NCI-H526 (cell line): ENCODE measurements at regions not wholly inside any gene's neighbourhood (a gene's known extent, or its start where the extent isn't known, plus 50 kb on each side); places are given as distances from the start of the nearest gene placed in this dataset.
A peak's percentile ranks its signal among the peaks of the same experiment; 100 is the strongest.
"Not testable (repeated sequence)": the region's sequence is repeated elsewhere in the genome, so short reads cannot be mapped to it uniquely, and the experiment has no call there.

Source experiments
- DNase-seq, 2 experiments: peaks; one replicate each; lab custom pipeline; 2025; lab: John Stamatoyannopoulos, UW

DNA sequence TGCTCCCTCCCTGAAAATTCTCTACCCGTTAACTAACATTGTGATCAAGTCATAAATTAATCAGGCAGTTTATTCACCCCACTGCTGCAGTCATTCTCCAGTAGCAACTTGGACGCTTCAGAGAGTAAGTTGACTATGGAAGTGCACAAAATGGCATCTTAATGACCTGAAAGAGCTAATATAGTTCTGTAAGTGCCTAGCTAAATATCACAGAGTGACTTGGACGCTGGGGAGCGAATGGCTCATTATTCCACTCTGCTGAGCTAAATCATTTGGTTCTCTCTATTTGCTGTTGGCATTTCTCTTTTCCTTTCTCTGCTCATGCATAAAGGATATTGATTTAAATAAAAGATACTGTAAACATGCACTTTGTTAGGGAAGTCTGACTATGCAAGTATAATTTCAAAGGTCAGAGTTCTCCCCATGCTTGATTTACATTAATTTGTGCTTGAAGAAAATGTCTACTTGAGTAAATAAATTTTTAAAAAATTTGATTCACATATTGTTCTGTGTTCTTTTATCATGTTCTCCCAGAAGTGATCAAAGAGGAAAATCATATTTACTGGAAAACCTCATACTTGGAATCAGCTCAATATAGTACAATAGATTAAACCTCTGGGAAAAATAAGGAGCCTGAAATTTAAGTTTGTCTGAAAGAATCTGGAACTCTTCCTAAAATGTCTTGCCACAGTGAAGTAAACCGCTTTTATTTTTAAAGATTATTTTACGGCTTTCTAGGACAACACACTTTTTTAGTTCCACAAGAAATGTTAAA lies 169.5 kb upstream of the HAPLN1 start:
- peak; percentile 18 to 54 for DNase-seq

GRCh38 chr5:83877911-83878706 lies 157.5 kb upstream of the HAPLN1 start:
- no peak for DNase-seq

- no peak for DNase-seq
These were observed 151.1 kb upstream of the HAPLN1 start for GRCh38 chr5:83871533-83872395.

DNA sequence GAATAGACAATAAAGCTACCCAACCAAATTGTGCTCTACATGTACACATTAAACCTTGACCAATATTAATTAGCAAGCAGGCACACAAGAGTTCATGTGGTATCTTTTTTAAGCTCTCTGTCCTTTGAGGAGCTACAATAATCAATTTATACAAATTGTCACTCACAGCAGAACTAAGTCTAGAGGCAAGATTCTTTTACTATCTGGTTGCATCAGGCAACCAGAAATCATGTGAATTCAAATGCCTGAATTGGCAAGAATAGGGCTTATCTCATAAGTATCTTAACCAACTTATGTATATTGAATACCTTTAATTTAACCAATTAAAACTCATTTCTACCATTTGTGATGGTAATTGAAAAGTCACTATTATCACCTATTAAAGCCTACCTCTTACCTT lies 145.5 kb upstream of the HAPLN1 start:
- DNase-seq, result no peak

DNA sequence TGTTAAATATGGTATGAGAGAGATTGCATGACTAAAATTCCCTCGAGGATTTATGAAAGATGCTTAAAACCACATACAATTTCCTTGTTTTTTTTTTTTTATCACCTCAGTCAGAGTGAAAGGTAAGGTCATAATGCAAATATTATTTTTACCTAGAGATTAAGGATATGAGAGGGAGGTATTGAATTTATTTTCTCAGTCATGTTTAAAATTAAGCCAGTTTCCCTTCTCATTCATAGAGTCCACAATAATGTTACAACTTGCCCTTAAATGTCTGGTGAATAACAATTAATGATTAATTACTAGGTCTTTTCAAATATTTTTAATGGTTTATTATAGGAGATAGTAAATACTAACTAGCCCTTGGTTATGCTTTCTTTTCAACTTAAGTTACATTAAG lies 144.9 kb upstream of the HAPLN1 start:
- DNase-seq, result no peak

- DNase-seq, result no peak
These were observed 144.0 kb upstream of the HAPLN1 start for GRCh38 chr5:83864652-83865051.

DNA sequence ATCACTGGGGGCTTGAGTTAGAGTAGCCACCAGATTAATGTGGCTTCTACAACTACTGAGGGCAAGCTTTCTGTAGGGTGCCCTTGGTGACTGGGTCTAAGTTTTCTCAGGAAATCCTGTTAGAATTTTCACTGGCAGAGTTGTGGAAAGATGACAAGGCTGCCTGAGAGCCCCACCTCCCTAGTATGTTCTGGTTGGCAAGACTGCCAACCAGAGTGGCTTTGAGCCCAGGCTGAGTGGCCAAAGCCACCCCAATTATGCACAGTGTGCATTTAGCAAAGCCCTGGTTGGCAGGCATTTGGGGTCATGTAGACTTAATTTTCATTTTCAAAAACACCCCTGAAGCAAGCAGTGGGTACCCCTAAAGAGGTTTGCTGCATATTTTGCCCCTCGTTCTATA lies 136.7 kb upstream of the HAPLN1 start:
- no peak for DNase-seq

DNA sequence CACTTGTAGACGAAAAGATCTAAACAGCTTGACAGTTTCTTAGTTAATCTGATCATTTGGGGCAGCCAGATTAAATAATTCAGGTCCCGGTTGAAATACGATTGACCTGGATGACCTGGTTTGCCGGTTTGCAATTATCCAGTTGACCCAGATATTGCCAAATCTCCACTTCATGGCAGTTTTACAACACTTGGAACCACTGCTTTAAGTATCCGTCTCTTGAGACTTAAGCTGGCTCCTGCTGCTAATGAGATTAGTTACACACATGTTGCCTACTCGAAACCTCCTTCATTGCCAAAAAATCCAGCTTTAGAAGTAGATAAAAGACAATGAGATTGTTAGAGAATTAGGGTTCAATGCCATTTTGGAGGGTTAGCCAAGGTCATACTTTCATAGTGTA lies 136.2 kb upstream of the HAPLN1 start:
- DNase-seq, result no peak

DNA sequence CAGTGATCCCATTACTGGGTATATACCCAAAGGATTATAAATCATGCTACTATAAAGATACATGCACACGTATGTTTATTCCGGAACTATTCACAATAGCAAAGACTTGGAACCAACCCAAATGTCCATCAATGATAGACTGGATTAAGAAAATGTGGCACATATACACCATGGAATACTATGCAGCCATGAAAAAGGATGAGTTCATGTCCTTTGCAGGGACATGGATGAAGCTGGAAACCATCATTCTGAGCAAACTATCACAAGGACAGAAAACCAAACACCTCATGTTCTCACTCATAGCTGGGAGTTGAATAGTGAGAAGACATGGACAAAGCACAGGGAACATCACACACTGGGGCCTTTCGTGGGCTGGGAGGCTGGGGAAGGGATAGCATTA lies 129.8 kb upstream of the HAPLN1 start:
- DNase-seq, result not testable (repeated sequence)

DNA sequence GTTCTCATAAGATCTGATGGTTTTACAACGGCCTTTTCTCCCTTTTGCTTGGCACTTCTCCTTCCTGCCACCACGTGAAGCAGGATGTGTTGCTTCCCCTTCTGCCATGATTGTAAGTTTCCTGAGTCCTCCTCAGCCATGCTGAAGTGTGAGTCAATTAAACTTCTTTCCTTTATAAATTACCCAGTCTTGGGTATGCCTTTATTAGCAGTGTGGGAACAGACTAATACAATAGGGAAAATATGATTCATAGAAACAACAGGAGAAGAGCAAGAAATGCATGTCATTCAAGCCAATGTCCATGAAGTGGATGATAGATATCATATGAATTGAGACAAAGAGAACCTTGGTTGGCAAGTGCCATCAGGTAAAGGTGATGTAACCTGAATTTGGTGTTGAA lies 128.3 kb upstream of the HAPLN1 start:
- no peak for DNase-seq

- no peak for DNase-seq
These were observed 126.1 kb upstream of the HAPLN1 start for GRCh38 chr5:83846624-83847350.

- no peak for DNase-seq
These were observed 123.9 kb upstream of the HAPLN1 start for GRCh38 chr5:83844449-83845068.

DNA sequence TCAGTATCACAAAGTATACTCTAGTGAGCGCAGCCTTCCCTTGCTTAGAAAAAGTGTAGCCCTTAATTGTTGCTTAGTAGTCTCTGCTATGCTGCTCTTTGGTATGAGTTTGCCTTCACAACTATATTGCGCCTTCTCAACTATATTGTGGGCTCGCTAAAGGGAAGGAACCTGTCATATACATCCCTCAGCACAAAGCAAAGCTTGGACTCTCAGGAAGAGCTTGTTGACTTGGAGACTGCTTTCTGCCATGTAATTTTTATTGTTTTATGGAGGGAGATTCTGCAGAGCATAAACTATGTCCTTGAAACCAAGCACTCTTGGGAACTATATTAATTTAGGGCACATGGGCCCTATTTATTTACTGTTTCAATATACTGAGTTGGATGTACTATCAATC lies 119.1 kb upstream of the HAPLN1 start:
- no peak for DNase-seq

DNA sequence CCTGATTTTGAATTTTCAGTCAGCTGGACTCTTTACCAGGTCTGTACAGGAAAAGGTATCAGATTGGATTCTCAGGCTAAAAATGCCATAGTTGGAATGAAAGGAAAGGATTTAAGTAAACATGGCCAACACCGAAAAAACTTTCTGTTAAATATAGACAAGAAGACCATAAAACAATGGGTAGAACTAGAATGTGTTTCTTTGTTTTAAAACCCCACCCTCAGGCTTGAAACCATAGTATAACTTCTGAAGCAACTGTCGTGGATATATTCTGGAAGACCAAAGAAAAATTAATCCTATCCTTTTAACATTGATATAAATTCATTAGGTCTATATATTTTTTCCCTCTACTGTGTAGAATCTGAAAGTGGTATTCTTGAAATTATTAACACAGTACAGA lies 118.6 kb upstream of the HAPLN1 start:
- no peak for DNase-seq

- DNase-seq, result no peak
These were observed 116.7 kb upstream of the HAPLN1 start for GRCh38 chr5:83837265-83837907.

- DNase-seq, result no peak
These were observed 113.7 kb upstream of the HAPLN1 start for GRCh38 chr5:83834306-83834705.

- DNase-seq, result no peak
These were observed 111.2 kb upstream of the HAPLN1 start for GRCh38 chr5:83831834-83832233.

- no peak for DNase-seq
These were observed 106.5 kb upstream of the HAPLN1 start for GRCh38 chr5:83827111-83827557.

DNA sequence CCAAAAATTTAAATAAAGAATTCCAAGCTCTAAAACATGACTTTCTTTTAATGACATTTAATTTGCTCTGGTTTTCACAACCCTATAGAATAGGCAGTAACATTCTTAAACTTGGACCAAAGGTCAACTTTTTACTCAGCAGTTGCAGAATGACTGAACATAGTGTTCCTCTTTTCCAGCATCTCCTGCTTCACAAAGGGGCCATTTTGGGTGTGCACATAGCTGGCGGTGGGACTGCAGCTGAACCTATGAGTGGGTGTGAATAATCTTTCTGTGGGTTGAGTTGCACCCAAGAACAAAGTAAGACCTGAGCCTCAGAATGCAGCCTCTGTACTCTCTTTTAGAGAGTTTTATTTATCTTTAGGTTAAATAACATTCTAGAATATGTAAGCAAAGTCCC lies 96.9 kb upstream of the HAPLN1 start:
- DNase-seq, result no peak

DNA sequence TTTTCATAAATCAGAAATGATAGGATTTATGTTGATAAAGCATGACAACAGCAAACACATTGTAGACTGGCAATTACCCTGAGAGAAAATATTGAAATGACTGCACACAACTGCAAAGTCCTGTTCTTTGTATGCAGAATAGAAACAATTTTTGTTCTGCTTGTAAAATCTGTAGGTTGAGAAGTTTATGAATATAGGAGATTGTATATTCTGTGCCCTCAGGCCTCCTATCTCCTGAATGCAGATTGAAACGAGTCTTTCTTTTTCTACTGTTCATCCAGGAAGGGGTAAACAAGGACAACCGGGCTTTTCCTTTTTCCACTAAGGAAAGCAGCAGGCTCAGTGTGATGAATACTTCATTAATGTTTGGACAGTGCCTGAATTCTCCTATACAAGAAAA lies 95.0 kb upstream of the HAPLN1 start:
- DNase-seq, result no peak

DNA sequence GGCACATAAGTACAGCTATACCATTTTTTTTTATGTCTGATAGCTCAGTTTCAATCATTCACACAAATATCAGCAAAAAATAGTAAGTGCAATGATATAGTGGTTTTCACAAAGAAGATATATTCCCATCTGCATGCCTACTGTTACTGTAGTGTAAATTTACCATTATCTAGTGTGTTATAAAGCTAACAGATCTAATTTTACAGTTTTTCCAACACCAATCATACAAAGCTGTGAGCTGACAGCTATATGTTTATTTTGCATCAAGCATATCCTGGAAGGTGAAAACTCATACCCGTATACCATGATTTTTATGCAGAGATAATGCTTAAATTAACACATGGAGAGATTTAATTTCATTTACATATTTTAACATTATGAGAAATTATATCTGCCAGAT lies 89.9 kb upstream of the HAPLN1 start:
- DNase-seq, result no peak
